Fibroblast of lung (primary cell): ENCODE measurements at regions not wholly inside any gene's neighbourhood (a gene's known extent, or its start where the extent isn't known, plus 50 kb on each side); places are given as distances from the start of the nearest gene placed in this dataset.

Experiments
- DNase-seq, 2 donors: peaks; one replicate each; pipeline versions ENCODE4 v3.0.0 to v3.0.0-alpha.2; 2010; ENCODE audit warnings: low read depth in 2 of 2
- H2AFZ ChIP-seq: 2 replicates; pipeline ENCODE4 v1.5.1; 2012; ENCODE audit warnings: low read length, control low read depth, inconsistent platforms
- H3K27ac ChIP-seq: 2 replicates; pipeline ENCODE4 v1.5.1; 2011; ENCODE audit warnings: low read length, control low read depth; ENCODE audit not compliant: insufficient read depth
- H3K27me3 ChIP-seq: 2 replicates; pipeline ENCODE4 v1.5.1; 2011; ENCODE audit warnings: mild to moderate bottlenecking, low read length; ENCODE audit not compliant: control insufficient read depth, insufficient read depth
- H3K36me3 ChIP-seq: 2 replicates; pipeline ENCODE4 v1.5.1; 2011; ENCODE audit warnings: low read length; ENCODE audit not compliant: control insufficient read depth, insufficient read depth
- H3K4me1 ChIP-seq: 2 replicates; pipeline ENCODE4 v1.5.1; 2011; ENCODE audit warnings: low read length; ENCODE audit not compliant: control insufficient read depth, insufficient read depth; ENCODE audit errors: extremely low read depth
- H3K4me2 ChIP-seq: 2 replicates; pipeline ENCODE4 v1.5.1; 2011; ENCODE audit warnings: low read length, control low read depth; ENCODE audit not compliant: insufficient read depth; ENCODE audit errors: extremely low read depth
- H3K4me3 ChIP-seq, 4 experiments: fragments of 200-600 bp in 1 of 4; sonication (generic) in 1 of 4; replicated peaks in 1 of 4; 2 replicates each; pipeline ENCODE4 v1.5.1; 2011 to 2016; ENCODE audit warnings: low read length in 4 of 4, low read depth in 3 of 4, mild to moderate bottlenecking in 3 of 4, control low read depth in 2 of 4, inconsistent platforms in 1 of 4, mixed read lengths in 1 of 4; ENCODE audit not compliant: insufficient read depth in 1 of 4; ENCODE audit errors: control extremely low read depth in 1 of 4
- H3K79me2 ChIP-seq: 2 replicates; pipeline ENCODE4 v1.5.1; 2012; ENCODE audit warnings: mild to moderate bottlenecking, low read length, inconsistent platforms; ENCODE audit not compliant: control insufficient read depth, insufficient read depth
- H3K9ac ChIP-seq: 2 replicates; pipeline ENCODE4 v1.5.1; 2011; ENCODE audit warnings: mild to moderate bottlenecking, low read length, control low read depth; ENCODE audit not compliant: insufficient read depth
- H3K9me3 ChIP-seq: 2 replicates; pipeline ENCODE4 v1.5.1; 2012; ENCODE audit warnings: low read depth, low read length; ENCODE audit not compliant: control insufficient read depth, insufficient read depth
- H4K20me1 ChIP-seq: 2 replicates; pipeline ENCODE4 v1.5.1; 2011; ENCODE audit warnings: low read length; ENCODE audit not compliant: control insufficient read depth, insufficient read depth; ENCODE audit errors: extremely low read depth
- CTCF ChIP-seq, 2 donors: IDR thresholded peaks in 1 of 2; conservative IDR thresholded peaks in 1 of 2; 1 replicate in 1 of 2; 2 replicates in 1 of 2; pipeline ENCODE4 v1.5.1; 2011 to 2012; ENCODE audit warnings: low read length in 2 of 2, control low read depth in 1 of 2, inconsistent platforms in 1 of 2, low read depth in 1 of 2, mild to moderate bottlenecking in 1 of 2
- EZH2 ChIP-seq: IDR thresholded peaks from 2 replicates; pipeline ENCODE4 v1.5.1; 2012; ENCODE audit warnings: low read length, control low read depth, mild to moderate bottlenecking; ENCODE audit errors: missing control alignments

GRCh38 chr5:7087719-7088297 is 308.1 kb upstream of the ADCY2 start:
- no peak overlapping the region for H3K27ac ChIP-seq
- no peak overlapping the region for H3K9ac ChIP-seq
- TF ChIP-seq EZH2 (no peak), CTCF (conservative IDR thresholded peaks at IDR 0.05 in 1 of 2, IDR thresholded peaks at IDR 0.05 in 1 of 2; ENCODE audit: low read depth in 1 of 2, low read length in 2 of 2) (no peak)
- H2AFZ ChIP-seq: no peak overlapping the region
- no peaks in the 10 kb centered on the region for H4K20me1 ChIP-seq
- no peaks in the 10 kb centered on the region for H3K36me3 ChIP-seq
- no peak for DNase-seq
- no peaks in the 10 kb centered on the region for H3K79me2 ChIP-seq
- H3K4me2 ChIP-seq: no peak overlapping the region
- no peaks in the 10 kb centered on the region for H3K27me3 ChIP-seq
- H3K4me1 ChIP-seq: no peaks in the 10 kb centered on the region
- H3K4me3 ChIP-seq: no peak overlapping the region
- no peaks in the 10 kb centered on the region for H3K9me3 ChIP-seq

GRCh38 chr5:7088849-7089248 is 307.1 kb upstream of the ADCY2 start:
- Histone ChIP-seq H3K79me2 (no peaks in the 10 kb centered on the region), H3K9me3 (no peaks in the 10 kb centered on the region), H3K4me1 (no peaks in the 10 kb centered on the region), H3K4me3 (no peak overlapping the region), H3K9ac (no peak overlapping the region), H3K27me3 (no peaks in the 10 kb centered on the region), H3K27ac (no peak overlapping the region), H3K36me3 (no peaks in the 10 kb centered on the region), H2AFZ (no peak overlapping the region), H3K4me2 (no peak overlapping the region), H4K20me1 (no peaks in the 10 kb centered on the region)
- DNase-seq: no peak
- no peak for TF ChIP-seq CTCF (conservative IDR thresholded peaks at IDR 0.05 in 1 of 2, IDR thresholded peaks at IDR 0.05 in 1 of 2; ENCODE audit: low read depth in 1 of 2, low read length in 2 of 2)
- TF ChIP-seq EZH2: no peak

GRCh38 chr5:7094626-7095025 is 301.3 kb upstream of the ADCY2 start:
- Histone ChIP-seq H3K4me1 (no peaks in the 10 kb centered on the region), H3K4me3 (no peak overlapping the region), H3K9ac (no peak overlapping the region), H3K27me3 (no peaks in the 10 kb centered on the region), H3K36me3 (no peaks in the 10 kb centered on the region), H3K9me3 (peaks cover 3% of the 10 kb centered on the region), H2AFZ (no peak overlapping the region), H3K4me2 (no peak overlapping the region), H3K79me2 (no peaks in the 10 kb centered on the region), H4K20me1 (no peaks in the 10 kb centered on the region), H3K27ac (no peak overlapping the region)
- DNase-seq: no peak
- TF ChIP-seq CTCF (conservative IDR thresholded peaks at IDR 0.05 in 1 of 2, IDR thresholded peaks at IDR 0.05 in 1 of 2; ENCODE audit: low read depth in 1 of 2, low read length in 2 of 2) (no peak), EZH2 (no peak)
